Panc1 (cell line): ENCODE measurements at regions not wholly inside any gene's neighbourhood (a gene's known extent, or its start where the extent isn't known, plus 50 kb on each side); places are given as distances from the start of the nearest gene placed in this dataset.

Source experiments
- ATAC-seq: fragments of 200-7000 bp; cut with Tn5 transposase; 2 replicates; pipeline ENCODE4 v1.9.1; 2020; ENCODE audit warnings: mild to moderate bottlenecking, moderate library complexity
- BruUV-seq: library from RNA; stranded (reverse); fragments of 400-500 nt; replicated peaks from 2 replicates; lab custom pipeline; 2021; lab: Mats Ljungman, UMichigan
- CTCF ChIA-PET: fragments of 300-600 bp; sonication (Branson Sonifier 250); formaldehyde crosslinking; loops from one replicate; lab custom pipeline; 2022; ENCODE audit warnings: antibody characterized with exemption; lab: Charles Lee
- POLR2A ChIA-PET: fragments of 300-600 bp; sonication (Branson Sonifier 250); formaldehyde crosslinking; loops from one replicate; lab custom pipeline; 2022; ENCODE audit warnings: antibody characterized with exemption; lab: Charles Lee
- DNase-seq: peaks from one replicate; pipeline ENCODE4 v3.0.0-alpha.2; 2010; ENCODE audit warnings: low read depth, low spot score
- H3K27ac ChIP-seq: 2 replicates; pipeline ENCODE4 v1.5.1; 2011; ENCODE audit warnings: mild to moderate bottlenecking, low read length, inconsistent platforms
- H3K27me3 ChIP-seq: fragments of 200-500 bp; sonication (Bioruptor generic); 2 replicates; pipeline ENCODE4 v1.6.0; 2014; ENCODE audit warnings: low read length, inconsistent platforms; ENCODE audit not compliant: control insufficient read depth, insufficient read depth
- H3K36me3 ChIP-seq: fragments of 200-500 bp; sonication (Bioruptor generic); 2 replicates; pipeline ENCODE4 v1.5.1; 2014; ENCODE audit warnings: inconsistent platforms, mild to moderate bottlenecking, low read length, moderate library complexity; ENCODE audit not compliant: control insufficient read depth, insufficient read depth
- H3K4me1 ChIP-seq: 2 replicates; pipeline ENCODE4 v1.5.1; 2011; ENCODE audit warnings: inconsistent platforms, mild to moderate bottlenecking, low read length, moderate library complexity; ENCODE audit not compliant: control insufficient read depth, insufficient read depth
- H3K4me3 ChIP-seq, 2 experiments: 2 replicates each; pipeline ENCODE4 v1.5.1; 2011 to 2012; ENCODE audit warnings: low read depth in 2 of 2, low read length in 2 of 2, mild to moderate bottlenecking in 2 of 2, inconsistent platforms in 1 of 2, moderate library complexity in 1 of 2
- H3K9me3 ChIP-seq: fragments of 200-500 bp; sonication (Bioruptor generic); 2 replicates; pipeline ENCODE4 v1.5.1; 2014; ENCODE audit warnings: low read depth, mild to moderate bottlenecking, inconsistent platforms, low read length, moderate library complexity; ENCODE audit not compliant: control insufficient read depth, insufficient read depth
- CTCF ChIP-seq: fragments of 450-650 bp; IDR thresholded peaks from 2 replicates; pipeline ENCODE4 v1.5.1; 2017; ENCODE audit warnings: mild to moderate bottlenecking
- POLR2AphosphoS5 ChIP-seq: IDR thresholded peaks from 2 replicates; pipeline ENCODE4 v1.6.1; 2012; ENCODE audit warnings: mild to moderate bottlenecking, low read depth, low read length, moderate library complexity
- REST ChIP-seq, 2 experiments: IDR thresholded peaks; 2 replicates each; pipeline ENCODE4 v1.6.1; 2011 to 2012; ENCODE audit warnings: low read depth in 2 of 2, control low read depth in 1 of 2, low read length in 1 of 2, mild to moderate bottlenecking in 1 of 2, moderate library complexity in 1 of 2; ENCODE audit not compliant: insufficient read depth in 1 of 2
- SIN3A ChIP-seq: IDR thresholded peaks from 2 replicates; pipeline ENCODE4 v1.6.1; 2012; ENCODE audit warnings: low read depth, mild to moderate bottlenecking, low read length, moderate library complexity, borderline replicate concordance; ENCODE audit not compliant: insufficient read depth
- TCF7L2 ChIP-seq: IDR thresholded peaks from 2 replicates; pipeline ENCODE4 v1.6.1; 2011; ENCODE audit warnings: mild to moderate bottlenecking, low read depth, low read length, inconsistent platforms
- in situ Hi-C: cut with HindIII; loops from 2 replicates; pipeline ENCODE4 v1.10.0; 2016; ENCODE audit warnings: low sequenced_read_pairs, low pct_unique_long_range_greater_than_20kb
- intact Hi-C: fragments of 100-400 bp; cut with micrococcal nuclease; formaldehyde crosslinking; loops from one replicate; pipeline ENCODE4 v1.10.0; 2022; ENCODE audit not compliant: unreplicated experiment

- BruUV-seq: no TSS peak
- ChIA-PET CTCF (no interaction called here), POLR2A (no interaction called here)
- Histone ChIP-seq H3K4me3 (no peak overlapping the region), H3K9me3 (no peaks in the 10 kb centered on the region), H3K27ac (no peak overlapping the region), H3K4me1 (no peaks in the 10 kb centered on the region), H3K36me3 (no peaks in the 10 kb centered on the region), H3K27me3 (peaks cover 9% of the 10 kb centered on the region)
- DNase-seq: no peak
- ATAC-seq: no peak
- in situ Hi-C loops (no loop called here), intact Hi-C loops (no loop called here)
- no peak for TF ChIP-seq CTCF
- TF ChIP-seq TCF7L2: no peak
Observed at GRCh38 chr2:236824836-236825235, 255.2 kb downstream of the ACKR3 start.

GRCh38 chr2:236825989-236826510 lies 256.4 kb downstream of the ACKR3 start:
- no peaks in the 10 kb centered on the region for H3K4me1 ChIP-seq
- ChIA-PET POLR2A (no interaction called here), CTCF (no interaction called here)
- no peaks in the 10 kb centered on the region for H3K9me3 ChIP-seq
- H3K36me3 ChIP-seq: no peaks in the 10 kb centered on the region
- H3K27ac ChIP-seq: no peak overlapping the region
- no peak for TF ChIP-seq POLR2AphosphoS5
- TF ChIP-seq CTCF: no peak
- no peak for TF ChIP-seq SIN3A
- no peak for TF ChIP-seq REST (IDR thresholded peaks at IDR 0.05; ENCODE audit: insufficient read depth in 1 of 2, low read depth in 2 of 2, low read length in 1 of 2)
- no peak for TF ChIP-seq TCF7L2
- BruUV-seq: no TSS peak
- intact Hi-C loops: no loop called here
- no peak for DNase-seq
- in situ Hi-C loops: no loop called here
- ATAC-seq: no peak
- peaks cover 9% of the 10 kb centered on the region for H3K27me3 ChIP-seq
- H3K4me3 ChIP-seq: no peak overlapping the region
